ENCODE measurements at regions not wholly inside any gene's neighbourhood (a gene's known extent, or its start where the extent isn't known, plus 50 kb on each side); places are given as distances from the start of the nearest gene placed in this dataset.

DNA sequence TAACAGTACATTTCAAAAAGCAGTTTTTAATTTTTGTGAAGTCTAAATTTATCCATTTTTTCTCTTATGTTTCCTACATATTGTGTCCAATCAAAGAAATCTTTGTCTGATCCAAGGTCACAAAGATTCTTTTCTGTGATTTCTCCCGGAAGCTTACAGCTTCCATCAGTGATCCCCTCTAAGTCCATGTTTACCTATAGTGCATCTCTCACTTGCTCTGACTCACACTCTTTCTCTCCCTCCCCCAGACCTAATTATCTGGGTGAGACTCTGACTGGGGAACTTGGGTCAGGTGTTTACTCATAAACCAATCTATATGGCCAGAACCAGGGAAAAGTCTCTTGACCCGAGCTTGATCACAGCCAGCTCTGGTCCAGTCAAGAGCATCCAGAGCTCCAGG is 224.4 kb downstream of the SPTSSA start:
- Histone ChIP-seq H3K4me3 (ENCODE audit: low read length) (no peak overlapping the region), H3K27ac (ENCODE audit: low read length) (no peak overlapping the region), H3K27me3 (ENCODE audit: control insufficient read depth, insufficient read depth, low read length) (no peaks in the 10 kb centered on the region), H3K9ac (ENCODE audit: low read length) (no peak overlapping the region), H3K9me3 (ENCODE audit: control insufficient read depth, low read depth, low read length) (no peaks in the 10 kb centered on the region), H3K36me3 (ENCODE audit: control insufficient read depth, low read depth, low read length) (no peaks in the 10 kb centered on the region), H3K4me1 (ENCODE audit: control insufficient read depth, low read depth, low read length) (no peaks in the 10 kb centered on the region)

- Histone ChIP-seq H3K27ac (ENCODE audit: low read length) (no peak overlapping the region), H3K9me3 (ENCODE audit: control insufficient read depth, low read depth, low read length) (no peaks in the 10 kb centered on the region), H3K9ac (ENCODE audit: low read length) (no peak overlapping the region), H3K27me3 (ENCODE audit: control insufficient read depth, insufficient read depth, low read length) (no peaks in the 10 kb centered on the region), H3K4me1 (ENCODE audit: control insufficient read depth, low read depth, low read length) (no peaks in the 10 kb centered on the region), H3K36me3 (ENCODE audit: control insufficient read depth, low read depth, low read length) (no peaks in the 10 kb centered on the region), H3K4me3 (ENCODE audit: low read length) (no peak overlapping the region)
Observed at GRCh38 chr14:34237081-34237480, 225.0 kb downstream of the SPTSSA start.

DNA sequence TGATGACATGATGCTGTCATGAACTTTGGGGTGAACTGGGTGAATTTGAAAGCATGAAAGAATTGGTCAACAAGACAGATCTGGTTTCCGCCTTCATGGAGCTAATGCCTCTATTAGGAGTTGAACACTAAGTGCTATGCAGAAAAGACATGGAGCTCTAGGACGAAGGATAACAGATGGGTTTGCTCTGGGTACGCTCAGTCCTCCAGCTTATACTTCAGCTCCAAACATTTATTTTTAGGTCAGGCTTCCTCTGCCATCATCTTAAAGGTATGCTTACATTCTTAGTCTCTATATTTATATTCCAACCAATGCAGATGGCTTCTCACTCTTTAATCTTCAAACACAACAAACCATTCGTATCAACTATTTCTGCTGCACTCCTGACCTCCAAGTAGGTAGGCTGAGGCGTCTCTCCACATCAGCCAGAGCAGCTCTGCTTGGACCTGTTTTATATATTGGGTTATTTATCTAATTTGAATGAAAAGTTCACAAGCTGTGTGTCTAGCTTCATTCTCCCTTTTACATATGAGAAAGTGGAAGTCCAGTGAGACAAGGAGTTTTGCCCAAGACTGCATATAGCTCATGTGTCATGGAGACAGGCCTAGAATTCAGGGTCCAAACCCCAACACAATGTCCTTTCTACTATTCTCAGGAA is 226.3 kb downstream of the SPTSSA start:
- Histone ChIP-seq H3K27me3 (ENCODE audit: control insufficient read depth, insufficient read depth, low read length) (no peaks in the 10 kb centered on the region), H3K36me3 (ENCODE audit: control insufficient read depth, low read depth, low read length) (no peaks in the 10 kb centered on the region), H3K4me3 (ENCODE audit: low read length) (no peak overlapping the region), H3K9ac (ENCODE audit: low read length) (no peak overlapping the region), H3K4me1 (ENCODE audit: control insufficient read depth, low read depth, low read length) (no peaks in the 10 kb centered on the region), H3K9me3 (ENCODE audit: control insufficient read depth, low read depth, low read length) (no peaks in the 10 kb centered on the region), H3K27ac (ENCODE audit: low read length) (no peak overlapping the region)

DNA sequence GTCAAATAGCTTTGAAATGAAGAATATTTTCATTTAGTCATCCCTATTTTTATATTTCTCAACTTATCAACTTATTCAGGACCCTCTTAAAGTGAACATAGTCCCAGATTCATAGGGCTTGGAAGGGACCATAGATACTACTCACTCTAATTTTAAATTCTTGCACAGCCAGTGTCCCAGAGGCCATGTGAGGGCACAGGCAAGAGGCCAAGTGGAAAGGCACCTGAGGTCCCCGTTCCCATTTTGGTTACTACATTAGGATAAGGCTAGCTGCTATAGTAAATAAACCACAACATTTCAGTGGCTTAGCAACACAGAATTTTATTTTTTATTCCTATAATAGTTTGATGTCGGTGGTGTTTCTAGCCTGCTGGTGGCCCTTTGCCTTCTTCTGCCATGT is 227.8 kb downstream of the SPTSSA start:
- Histone ChIP-seq H3K36me3 (ENCODE audit: control insufficient read depth, low read depth, low read length) (no peaks in the 10 kb centered on the region), H3K9ac (ENCODE audit: low read length) (no peak overlapping the region), H3K27ac (ENCODE audit: low read length) (no peak overlapping the region), H3K9me3 (ENCODE audit: control insufficient read depth, low read depth, low read length) (no peaks in the 10 kb centered on the region), H3K4me3 (ENCODE audit: low read length) (no peak overlapping the region), H3K27me3 (ENCODE audit: control insufficient read depth, insufficient read depth, low read length) (no peaks in the 10 kb centered on the region), H3K4me1 (ENCODE audit: control insufficient read depth, low read depth, low read length) (no peaks in the 10 kb centered on the region)

DNA sequence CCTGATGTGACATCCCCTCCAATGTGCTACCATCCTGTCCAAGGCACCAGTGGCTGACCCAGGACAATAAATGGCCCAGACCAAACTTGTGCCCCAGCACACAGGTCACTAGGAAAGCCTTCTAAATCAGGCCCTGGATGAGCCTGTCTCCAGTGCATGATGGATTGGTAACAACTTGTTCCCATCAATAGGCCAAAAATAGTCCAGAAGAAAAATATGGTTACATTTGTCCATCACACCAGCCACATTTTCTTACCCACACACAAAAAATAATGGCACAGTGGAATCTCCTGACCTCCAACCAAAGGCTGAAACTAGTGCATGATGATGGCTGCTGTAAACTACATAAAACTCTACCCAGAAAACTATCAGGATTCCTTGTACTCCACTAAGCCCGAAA is 228.4 kb downstream of the SPTSSA start:
- H3K9ac ChIP-seq (ENCODE audit: low read length), result no peak overlapping the region
- H3K27ac ChIP-seq (ENCODE audit: low read length), result no peak overlapping the region
- no peaks in the 10 kb centered on the region for H3K4me1 ChIP-seq (ENCODE audit: control insufficient read depth, low read depth, low read length)
- H3K4me3 ChIP-seq (ENCODE audit: low read length), result no peak overlapping the region
- no peaks in the 10 kb centered on the region for H3K27me3 ChIP-seq (ENCODE audit: control insufficient read depth, insufficient read depth, low read length)
- no peaks in the 10 kb centered on the region for H3K9me3 ChIP-seq (ENCODE audit: control insufficient read depth, low read depth, low read length)
- no peaks in the 10 kb centered on the region for H3K36me3 ChIP-seq (ENCODE audit: control insufficient read depth, low read depth, low read length)

DNA sequence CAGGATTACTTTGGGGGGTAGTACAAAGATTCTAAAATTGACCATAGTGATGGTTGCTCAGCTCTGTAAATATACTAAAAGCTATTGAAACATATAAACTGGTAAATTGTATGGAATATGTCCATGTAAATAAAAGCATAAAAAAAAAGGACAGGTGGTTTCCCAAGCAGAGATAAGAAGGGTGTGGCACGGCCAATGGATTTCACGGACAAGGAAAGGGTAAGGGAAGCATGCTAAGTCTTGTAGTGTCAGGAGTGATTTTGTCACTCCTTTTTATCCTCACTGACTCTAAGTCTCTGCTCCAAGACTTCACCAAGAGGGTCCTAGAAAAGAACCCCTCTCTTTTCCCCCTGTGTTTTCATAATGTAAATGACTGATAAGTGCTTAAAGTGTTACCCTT is 229.2 kb downstream of the SPTSSA start:
- no peak overlapping the region for H3K9ac ChIP-seq (ENCODE audit: low read length)
- H3K4me3 ChIP-seq (ENCODE audit: low read length), result no peak overlapping the region
- no peaks in the 10 kb centered on the region for H3K36me3 ChIP-seq (ENCODE audit: control insufficient read depth, low read depth, low read length)
- H3K4me1 ChIP-seq (ENCODE audit: control insufficient read depth, low read depth, low read length), result no peaks in the 10 kb centered on the region
- H3K27me3 ChIP-seq (ENCODE audit: control insufficient read depth, insufficient read depth, low read length), result peaks cover under 1% of the 10 kb centered on the region
- H3K9me3 ChIP-seq (ENCODE audit: control insufficient read depth, low read depth, low read length), result no peaks in the 10 kb centered on the region
- H3K27ac ChIP-seq (ENCODE audit: low read length), result no peak overlapping the region

DNA sequence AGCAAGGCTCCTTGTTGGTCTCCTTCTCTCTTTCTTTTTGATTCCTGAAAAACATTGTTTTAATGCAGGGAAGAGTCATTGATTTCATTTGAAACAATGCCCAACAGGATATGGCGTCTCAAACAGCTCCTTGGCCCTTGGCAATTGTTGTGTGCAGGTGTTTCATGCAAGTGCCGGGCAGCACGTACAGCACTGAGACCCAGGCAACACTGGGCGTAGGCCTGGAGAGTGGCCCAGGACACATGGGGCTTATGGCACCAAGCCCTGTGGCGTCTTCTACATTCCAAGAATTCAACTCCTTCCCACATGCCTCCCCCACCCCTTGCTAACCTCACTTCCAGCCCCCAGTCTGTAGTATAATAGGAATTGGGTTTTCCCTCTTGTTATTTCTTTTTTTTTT is 230.4 kb downstream of the SPTSSA start:
- Histone ChIP-seq H3K4me3 (ENCODE audit: low read length) (no peak overlapping the region), H3K27ac (ENCODE audit: low read length) (no peak overlapping the region), H3K9me3 (ENCODE audit: control insufficient read depth, low read depth, low read length) (no peaks in the 10 kb centered on the region), H3K36me3 (ENCODE audit: control insufficient read depth, low read depth, low read length) (no peaks in the 10 kb centered on the region), H3K9ac (ENCODE audit: low read length) (no peak overlapping the region), H3K4me1 (ENCODE audit: control insufficient read depth, low read depth, low read length) (no peaks in the 10 kb centered on the region), H3K27me3 (ENCODE audit: control insufficient read depth, insufficient read depth, low read length) (peaks cover 9% of the 10 kb centered on the region)

DNA sequence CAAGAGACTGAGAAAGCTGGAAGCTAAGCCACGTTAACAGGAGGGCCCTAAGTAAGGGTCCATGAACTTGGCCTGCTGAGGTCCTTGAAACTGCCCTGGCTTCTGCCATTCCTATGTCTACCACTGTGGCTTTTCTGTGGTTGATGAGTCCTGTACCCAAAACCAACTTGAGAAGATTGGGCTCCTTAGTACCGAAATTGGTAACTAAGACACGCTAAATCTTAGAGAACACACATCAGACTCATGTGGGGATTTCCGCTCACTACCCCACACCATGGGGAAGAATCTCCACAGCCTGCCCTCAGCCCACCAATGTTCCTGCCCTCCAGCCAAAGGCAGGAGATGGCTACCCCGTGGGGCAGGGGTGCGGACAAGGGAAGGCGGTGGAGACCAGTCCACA is 232.9 kb downstream of the SPTSSA start:
- Histone ChIP-seq H3K9ac (ENCODE audit: low read length) (no peak overlapping the region), H3K4me3 (ENCODE audit: low read length) (no peak overlapping the region), H3K36me3 (ENCODE audit: control insufficient read depth, low read depth, low read length) (no peaks in the 10 kb centered on the region), H3K9me3 (ENCODE audit: control insufficient read depth, low read depth, low read length) (no peaks in the 10 kb centered on the region), H3K27me3 (ENCODE audit: control insufficient read depth, insufficient read depth, low read length) (peaks cover 9% of the 10 kb centered on the region), H3K4me1 (ENCODE audit: control insufficient read depth, low read depth, low read length) (no peaks in the 10 kb centered on the region), H3K27ac (ENCODE audit: low read length) (no peak overlapping the region)

- Histone ChIP-seq H3K27me3 (ENCODE audit: control insufficient read depth, insufficient read depth, low read length) (peaks cover 9% of the 10 kb centered on the region), H3K4me1 (ENCODE audit: control insufficient read depth, low read depth, low read length) (peaks cover 5% of the 10 kb centered on the region), H3K27ac (ENCODE audit: low read length) (no peak overlapping the region), H3K9me3 (ENCODE audit: control insufficient read depth, low read depth, low read length) (no peaks in the 10 kb centered on the region), H3K9ac (ENCODE audit: low read length) (no peak overlapping the region), H3K4me3 (ENCODE audit: low read length) (no peak overlapping the region), H3K36me3 (ENCODE audit: control insufficient read depth, low read depth, low read length) (no peaks in the 10 kb centered on the region)
Observed at GRCh38 chr14:34228650-34228976, 233.4 kb downstream of the SPTSSA start.

DNA sequence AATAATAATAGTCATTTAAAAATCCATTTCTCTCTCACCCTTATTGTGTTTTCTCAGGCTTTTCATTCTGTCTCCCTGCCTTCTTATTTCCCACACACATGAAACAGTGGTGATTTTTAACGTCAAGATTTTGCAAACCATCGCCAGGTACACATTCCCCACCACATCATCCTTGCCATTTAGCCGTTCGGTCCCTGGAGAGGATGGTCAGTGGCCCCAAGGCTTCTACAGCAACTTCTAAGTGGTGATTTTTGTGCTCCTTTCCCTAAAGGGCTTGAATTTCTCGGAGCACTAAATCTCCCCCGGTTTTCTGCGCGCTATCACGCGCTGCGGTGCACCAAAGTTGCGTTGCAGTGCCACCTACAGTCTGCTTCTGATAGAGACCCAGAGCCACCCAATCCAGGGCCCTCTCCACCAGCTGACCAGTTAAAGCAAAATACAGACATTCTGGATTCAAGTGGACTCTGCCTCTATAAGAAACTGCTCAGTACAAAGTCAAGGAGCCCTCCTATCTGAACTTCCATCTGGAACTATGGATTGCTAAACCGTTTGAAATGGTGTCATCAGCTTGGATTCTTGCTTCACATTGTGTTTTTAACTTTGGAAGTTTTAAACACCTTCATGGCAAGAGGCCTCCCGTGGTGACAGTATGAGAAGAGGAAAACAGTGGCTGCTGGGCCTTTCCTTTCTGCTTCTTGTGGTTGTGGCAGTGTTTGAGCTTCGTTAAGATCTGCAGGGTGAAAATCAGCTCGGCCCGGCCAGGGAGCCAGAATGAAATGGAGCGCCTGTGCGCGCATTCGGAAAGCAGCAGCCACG is 234.0 kb downstream of the SPTSSA start:
- Histone ChIP-seq H3K4me3 (ENCODE audit: low read length) (no peak overlapping the region), H3K4me1 (ENCODE audit: control insufficient read depth, low read depth, low read length) (peaks cover 10% of the 10 kb centered on the region), H3K9ac (ENCODE audit: low read length) (no peak overlapping the region), H3K27ac (ENCODE audit: low read length) (no peak overlapping the region), H3K9me3 (ENCODE audit: control insufficient read depth, low read depth, low read length) (no peaks in the 10 kb centered on the region), H3K36me3 (ENCODE audit: control insufficient read depth, low read depth, low read length) (no peaks in the 10 kb centered on the region), H3K27me3 (ENCODE audit: control insufficient read depth, insufficient read depth, low read length) (peaks cover 9% of the 10 kb centered on the region)

GRCh38 chr14:34224221-34224620 is 237.8 kb downstream of the SPTSSA start:
- Histone ChIP-seq H3K9me3 (ENCODE audit: control insufficient read depth, low read depth, low read length) (no peaks in the 10 kb centered on the region), H3K27me3 (ENCODE audit: control insufficient read depth, insufficient read depth, low read length) (peaks cover 9% of the 10 kb centered on the region), H3K4me1 (ENCODE audit: control insufficient read depth, low read depth, low read length) (peaks cover 10% of the 10 kb centered on the region), H3K36me3 (ENCODE audit: control insufficient read depth, low read depth, low read length) (no peaks in the 10 kb centered on the region), H3K27ac (ENCODE audit: low read length) (no peak overlapping the region), H3K9ac (ENCODE audit: low read length) (no peak overlapping the region), H3K4me3 (ENCODE audit: low read length) (no peak overlapping the region)
